Inferior parietal cortex (tissue), 1 donor: ENCODE measurements at regions not wholly inside any gene's neighbourhood (a gene's known extent, or its start where the extent isn't known, plus 50 kb on each side); places are given as distances from the start of the nearest gene placed in this dataset.

Experiments used
- DNase-seq: peaks from one replicate; pipeline ENCODE4 v3.0.0-alpha.2; 2016; ENCODE audit errors: extremely low spot score

DNA sequence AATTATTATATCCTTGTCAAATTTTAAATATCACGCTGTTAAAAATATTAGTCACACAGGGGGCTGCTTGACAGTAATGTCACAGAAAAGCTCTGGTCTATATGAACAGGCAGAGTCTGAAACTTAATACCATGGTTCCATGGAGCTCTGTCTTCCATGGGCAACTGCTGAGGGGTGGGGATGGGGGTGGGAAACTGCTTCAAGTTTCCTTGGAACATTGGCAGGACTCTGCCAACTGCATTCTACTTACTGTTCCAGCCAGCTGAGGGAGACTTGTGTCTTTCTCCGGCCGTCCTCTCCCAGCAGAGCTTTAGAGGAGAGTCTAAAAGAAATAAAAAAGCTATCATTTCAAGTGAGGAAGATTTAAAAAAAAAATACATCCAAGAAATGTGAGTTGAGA lies 348.7 kb downstream of the ZIC1 start:
- DNase-seq = no peak

DNA sequence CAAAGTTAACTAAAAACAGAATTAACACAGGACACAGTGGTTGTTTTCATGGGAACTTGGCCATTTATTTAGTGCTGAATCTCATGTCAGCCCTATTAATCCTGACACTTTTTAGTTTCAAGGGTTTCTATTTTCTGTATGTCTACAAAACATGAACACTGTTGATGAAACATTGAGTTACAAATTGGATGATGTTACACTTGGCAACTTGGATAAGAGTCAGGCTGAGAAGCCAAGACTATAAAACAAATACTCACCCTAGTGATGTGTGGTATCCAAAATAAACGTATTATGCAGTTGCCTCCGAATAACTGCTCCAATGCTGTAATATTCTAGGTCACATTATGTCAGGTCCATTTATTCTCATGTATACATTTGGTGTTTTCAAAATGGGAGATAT lies 349.6 kb downstream of the ZIC1 start:
- no peak for DNase-seq

- DNase-seq = no peak
Observed at GRCh38 chr3:147760085-147760484, 350.9 kb downstream of the ZIC1 start.

GRCh38 chr3:147760941-147761340 lies 351.8 kb downstream of the ZIC1 start:
- no peak for DNase-seq

- DNase-seq = no peak
Observed at GRCh38 chr3:147773116-147773630, 364.0 kb downstream of the ZIC1 start.

- no peak for DNase-seq
Observed at GRCh38 chr3:147775411-147775810, 366.2 kb downstream of the ZIC1 start.

DNA sequence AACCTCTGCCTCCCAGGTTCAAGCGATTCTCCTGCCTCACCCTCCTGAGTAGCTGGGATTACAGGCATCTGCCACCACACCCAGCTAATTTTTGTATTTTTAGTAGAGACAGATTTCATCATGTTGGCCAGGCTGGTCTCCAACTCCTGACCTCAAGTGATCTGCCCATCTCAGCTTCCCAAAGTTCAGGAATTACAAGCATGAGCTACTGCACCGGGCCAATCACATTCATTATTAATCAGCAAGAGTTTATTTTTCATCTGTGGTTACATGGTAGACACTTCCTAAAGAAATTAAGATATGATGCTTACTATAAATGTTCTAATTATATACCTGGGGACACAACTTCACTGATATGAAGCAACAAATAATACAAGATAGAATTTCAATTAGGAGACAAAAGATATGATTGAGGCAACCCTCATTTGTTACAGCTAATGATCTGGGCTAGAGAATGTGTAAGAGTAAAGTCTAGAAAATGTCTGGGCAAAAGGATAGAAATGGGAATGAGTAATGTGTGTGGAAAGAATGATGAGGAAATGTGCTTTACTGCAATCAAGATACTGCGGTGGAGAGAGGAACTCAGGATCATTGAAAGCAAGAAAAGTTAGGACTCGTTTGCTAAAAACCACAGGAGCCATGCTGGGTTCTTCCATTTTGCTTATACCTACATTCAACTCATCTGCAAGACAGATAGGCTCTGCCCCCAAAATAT lies 366.8 kb downstream of the ZIC1 start:
- no peak for DNase-seq

- no peak for DNase-seq
Observed at GRCh38 chr3:147793841-147794240, 384.7 kb downstream of the ZIC1 start.

DNA sequence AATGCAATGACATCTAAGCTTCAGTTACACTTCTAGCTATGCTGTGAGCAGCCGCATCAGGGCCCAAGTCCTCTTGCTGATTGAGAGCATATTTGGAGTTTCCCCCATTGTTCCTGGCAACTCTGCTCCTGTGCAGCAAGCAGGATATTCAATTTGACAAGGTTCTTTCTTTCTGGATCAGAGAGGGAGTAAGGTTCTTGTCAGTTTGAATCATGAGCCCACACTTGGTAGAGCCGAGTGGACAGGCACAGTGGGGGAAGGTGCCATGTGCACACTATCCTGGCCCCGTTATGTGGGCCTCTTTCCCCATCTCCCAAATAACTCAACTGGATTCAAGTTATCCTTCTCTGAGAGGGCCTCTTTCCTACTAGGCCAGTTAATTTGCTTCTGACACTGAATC lies 385.4 kb downstream of the ZIC1 start:
- no peak for DNase-seq

DNA sequence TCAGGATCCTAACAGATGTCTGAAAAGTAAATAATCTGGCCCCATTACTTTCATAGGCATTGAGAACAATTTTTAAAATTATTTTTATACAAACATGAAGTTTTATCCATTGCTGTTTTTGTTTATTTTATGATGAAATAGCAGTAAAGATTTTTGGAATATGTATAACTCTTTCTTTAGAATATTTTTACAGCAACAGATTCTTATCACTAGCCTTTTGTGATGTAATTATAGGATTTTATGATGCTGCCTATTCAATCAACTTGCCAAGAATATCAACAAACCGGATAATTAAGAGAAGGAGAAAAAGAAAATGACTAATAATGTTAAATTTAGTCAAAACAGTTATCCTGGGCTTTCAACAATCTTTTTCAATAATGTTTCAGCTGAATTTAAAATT lies 386.3 kb downstream of the ZIC1 start:
- DNase-seq = no peak

DNA sequence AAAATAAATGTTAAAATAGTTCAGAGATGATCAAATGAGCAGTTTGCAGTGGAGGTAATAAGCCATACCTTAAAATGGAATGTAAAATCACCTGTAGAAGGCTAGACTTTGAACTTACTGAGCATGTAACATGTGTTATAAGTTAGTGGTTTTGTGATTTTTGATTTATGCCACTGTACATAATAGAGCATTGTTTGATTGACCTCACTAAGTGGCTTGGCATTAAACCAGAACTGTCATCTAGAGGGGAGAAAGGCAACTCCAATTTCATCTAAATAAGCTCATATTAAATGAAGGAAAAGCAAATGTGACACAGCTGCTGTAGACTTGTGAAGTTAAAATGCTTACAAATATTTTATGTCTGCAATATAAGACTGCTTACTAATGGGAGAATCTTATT lies 387.9 kb downstream of the ZIC1 start:
- DNase-seq = no peak

GRCh38 chr3:147799601-147800000 lies 390.4 kb downstream of the ZIC1 start:
- DNase-seq = no peak

- no peak for DNase-seq
Observed at GRCh38 chr3:147807776-147808175, 398.6 kb downstream of the ZIC1 start.

DNA sequence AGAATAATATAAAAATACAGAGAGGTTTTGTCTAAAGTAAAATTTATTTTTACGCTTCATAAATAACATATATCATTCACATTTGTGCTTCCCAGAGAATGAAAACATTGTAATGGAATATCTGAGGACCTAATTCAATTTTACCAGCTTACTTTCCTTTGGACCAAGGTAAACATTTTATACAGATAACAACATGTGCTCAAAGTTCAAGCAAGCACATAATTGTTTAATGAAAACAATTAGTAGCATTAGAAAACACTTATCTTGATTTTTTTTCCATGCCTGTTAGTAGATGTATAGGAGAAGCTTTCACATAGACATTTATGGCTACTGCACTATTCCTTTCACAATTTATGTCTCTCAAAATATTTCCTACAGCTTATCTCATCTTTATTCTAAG lies 400.0 kb downstream of the ZIC1 start:
- DNase-seq = no peak

GRCh38 chr3:147812186-147812911 lies 403.2 kb downstream of the ZIC1 start:
- no peak for DNase-seq

DNA sequence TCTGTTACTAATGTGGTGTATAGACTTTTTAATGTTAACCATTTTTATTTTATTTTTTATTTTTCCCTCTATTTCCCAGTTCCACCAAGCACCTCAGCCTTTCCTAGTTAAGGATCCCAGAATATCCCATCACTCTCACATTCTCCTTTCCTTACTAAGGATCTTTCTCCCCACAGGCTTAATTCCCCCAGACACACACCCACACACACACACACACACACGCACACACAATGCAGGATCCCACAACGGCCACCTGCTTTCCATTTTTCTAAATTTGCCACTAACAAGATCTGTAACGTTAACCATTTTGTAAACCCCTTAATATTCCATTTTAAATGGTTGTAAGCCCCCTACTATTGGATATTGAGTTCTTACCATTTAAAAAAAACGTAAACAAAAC lies 404.1 kb downstream of the ZIC1 start:
- no peak for DNase-seq

DNA sequence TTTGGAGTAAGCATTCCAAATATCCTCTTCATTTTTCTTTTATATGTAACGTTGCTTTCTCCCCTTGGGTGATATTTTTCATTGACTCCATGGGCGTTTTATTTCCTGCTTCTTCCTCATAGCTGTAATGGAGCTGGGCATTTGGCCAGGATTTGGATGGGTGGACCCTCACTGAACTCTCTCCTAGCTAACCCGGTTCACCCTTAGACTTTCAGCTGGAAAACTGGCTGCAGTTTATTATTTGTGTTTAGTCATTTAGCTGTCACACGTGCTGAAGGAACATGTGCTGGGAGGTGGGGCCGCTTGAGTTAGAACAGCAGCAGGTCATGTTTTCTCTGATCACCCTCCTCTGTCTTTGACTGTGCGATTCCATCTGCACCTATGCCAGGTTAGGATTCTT lies 407.6 kb downstream of the ZIC1 start:
- DNase-seq = no peak

- DNase-seq = no peak
Observed at GRCh38 chr3:147832611-147833010, 423.4 kb downstream of the ZIC1 start.

- DNase-seq = no peak
Observed at GRCh38 chr3:147836330-147836729, 427.2 kb downstream of the ZIC1 start.

DNA sequence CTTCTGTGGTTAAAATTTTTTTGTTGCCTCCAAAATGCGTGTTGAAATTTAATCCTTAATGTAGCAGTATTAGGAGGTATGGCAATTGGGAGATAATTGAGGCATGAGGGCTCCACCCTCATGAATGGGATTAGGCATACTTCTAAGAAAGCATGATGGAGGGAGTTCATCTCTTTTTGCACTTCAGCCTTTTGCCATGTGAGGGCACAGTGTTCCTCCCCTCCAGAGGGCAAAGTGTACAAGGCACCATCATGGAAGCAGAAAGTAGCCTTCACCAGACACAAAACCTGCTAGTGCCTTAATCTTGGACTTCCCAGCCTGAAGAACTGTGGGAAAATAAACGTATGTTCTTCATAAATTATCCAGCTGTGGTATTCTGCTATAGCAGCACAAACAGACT lies 429.5 kb downstream of the ZIC1 start:
- DNase-seq = no peak

GRCh38 chr3:147843331-147843730 lies 434.2 kb downstream of the ZIC1 start:
- no peak for DNase-seq

DNA sequence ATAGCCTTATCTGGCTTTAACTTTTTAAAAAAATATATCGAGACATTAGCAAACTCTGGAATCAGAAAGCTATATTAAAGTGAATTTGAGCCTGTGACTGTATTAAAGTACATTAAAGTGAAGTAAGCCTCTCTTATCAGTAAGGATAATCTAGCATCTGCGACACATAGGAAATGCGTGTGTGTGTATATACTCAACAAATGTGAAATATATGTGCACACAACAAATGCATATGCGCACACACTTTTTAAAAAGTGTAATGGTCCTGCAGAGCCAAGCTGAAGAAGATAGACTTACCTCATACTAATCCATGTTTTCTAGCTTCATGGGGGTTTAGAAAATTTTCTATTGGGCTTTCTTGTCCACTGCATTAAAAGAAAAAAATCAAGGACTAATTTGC lies 437.1 kb downstream of the ZIC1 start:
- DNase-seq = no peak

- no peak for DNase-seq
Observed at GRCh38 chr3:147846854-147847478, 437.8 kb downstream of the ZIC1 start.
